ENCODE measurements at regions not wholly inside any gene's neighbourhood (a gene's known extent, or its start where the extent isn't known, plus 50 kb on each side); places are given as distances from the start of the nearest gene placed in this dataset.

DNA sequence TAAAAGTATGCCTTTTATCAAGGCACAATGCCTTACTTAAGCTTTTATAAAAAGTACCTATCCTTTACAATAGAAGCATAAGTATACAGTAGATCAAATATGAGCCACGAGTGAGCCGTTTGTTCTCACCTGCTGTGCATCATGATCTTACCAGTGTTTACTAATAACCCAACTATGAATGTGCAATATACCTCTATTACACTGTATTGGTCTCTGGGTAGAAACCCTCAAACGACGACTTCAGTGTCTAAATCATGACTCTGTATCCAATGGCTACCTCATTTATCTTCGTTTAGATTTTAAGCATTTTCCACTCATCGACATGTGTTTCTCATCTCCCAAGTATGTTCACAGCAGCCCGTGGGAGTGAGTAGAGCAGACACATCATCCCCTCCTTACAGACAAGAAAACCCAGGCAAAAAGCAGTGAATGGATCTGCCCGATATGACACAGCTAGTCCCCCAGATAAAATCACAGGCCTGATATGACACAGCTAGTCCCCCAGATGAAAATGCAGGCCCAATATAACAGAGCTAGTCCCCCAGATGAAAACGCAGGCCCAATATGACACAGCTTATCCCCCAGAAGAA lies 279.8 kb downstream of the TNS1 start:
- DNase-seq (ENCODE audit: low spot score), result peak; percentile 47

DNA sequence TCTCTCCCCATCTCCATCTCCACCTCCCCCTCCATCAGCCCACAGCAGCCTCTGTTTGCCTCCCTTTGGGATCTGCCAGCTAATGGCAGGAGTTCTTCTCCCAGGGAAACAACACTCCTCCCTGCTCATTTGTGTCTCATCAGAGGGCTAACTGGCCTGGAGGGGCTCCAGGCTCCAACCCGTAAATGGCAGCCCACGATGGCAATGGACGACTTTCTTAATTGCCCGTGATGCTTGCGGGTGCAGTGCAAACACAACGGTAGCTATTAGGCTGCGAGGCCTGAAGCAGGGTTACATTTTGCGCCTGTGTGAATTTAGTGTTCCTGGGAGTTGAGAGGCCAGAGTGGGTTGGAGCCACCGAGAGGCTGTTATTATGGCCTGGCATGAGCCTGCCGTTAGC lies 285.1 kb downstream of the TNS1 start:
- no peak for DNase-seq (ENCODE audit: low spot score)

DNA sequence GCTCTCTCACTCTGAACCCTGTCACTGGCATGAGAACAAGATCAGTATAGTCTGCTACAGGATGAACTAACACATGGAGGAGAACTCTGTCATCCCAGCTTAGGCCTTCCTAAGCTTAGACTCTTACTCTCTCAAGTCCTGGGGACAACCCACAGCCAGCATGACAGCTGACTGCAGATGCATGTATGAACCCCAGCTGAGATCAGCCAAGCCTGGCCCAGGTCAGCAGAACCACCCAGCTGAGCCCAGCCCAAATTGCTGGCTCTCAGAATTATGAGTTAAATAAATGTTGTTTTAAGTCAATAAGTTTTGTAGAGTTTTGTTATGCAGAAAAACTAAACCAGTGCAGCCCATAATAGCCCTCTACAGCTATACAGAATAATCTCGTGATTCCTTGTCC lies 287.3 kb downstream of the TNS1 start:
- no peak for DNase-seq (ENCODE audit: low spot score)

DNA sequence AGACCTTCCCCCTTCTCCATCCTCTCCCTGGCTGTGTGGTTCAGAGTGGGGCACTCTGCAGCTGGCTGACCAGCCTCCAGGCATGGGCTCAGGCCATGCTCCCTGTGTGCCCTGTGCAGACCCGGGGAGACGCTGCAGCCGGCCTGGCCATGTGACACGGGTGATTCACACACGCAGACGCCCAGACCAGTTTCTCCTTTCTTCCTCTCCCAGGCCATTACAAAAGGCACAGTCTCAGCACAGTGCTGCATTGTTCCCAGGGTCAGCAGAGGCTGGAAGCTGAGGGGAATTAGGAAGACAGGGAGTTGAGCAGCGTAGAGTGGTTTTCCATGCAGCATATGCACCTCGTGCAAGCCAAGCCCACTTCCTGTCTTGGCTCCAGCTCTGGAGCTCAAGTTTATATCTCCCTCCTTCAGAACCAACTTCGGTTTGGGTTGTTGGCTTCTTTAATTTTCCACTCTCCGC lies 288.5 kb downstream of the TNS1 start:
- DNase-seq (ENCODE audit: low spot score), result peak; percentile 54

DNA sequence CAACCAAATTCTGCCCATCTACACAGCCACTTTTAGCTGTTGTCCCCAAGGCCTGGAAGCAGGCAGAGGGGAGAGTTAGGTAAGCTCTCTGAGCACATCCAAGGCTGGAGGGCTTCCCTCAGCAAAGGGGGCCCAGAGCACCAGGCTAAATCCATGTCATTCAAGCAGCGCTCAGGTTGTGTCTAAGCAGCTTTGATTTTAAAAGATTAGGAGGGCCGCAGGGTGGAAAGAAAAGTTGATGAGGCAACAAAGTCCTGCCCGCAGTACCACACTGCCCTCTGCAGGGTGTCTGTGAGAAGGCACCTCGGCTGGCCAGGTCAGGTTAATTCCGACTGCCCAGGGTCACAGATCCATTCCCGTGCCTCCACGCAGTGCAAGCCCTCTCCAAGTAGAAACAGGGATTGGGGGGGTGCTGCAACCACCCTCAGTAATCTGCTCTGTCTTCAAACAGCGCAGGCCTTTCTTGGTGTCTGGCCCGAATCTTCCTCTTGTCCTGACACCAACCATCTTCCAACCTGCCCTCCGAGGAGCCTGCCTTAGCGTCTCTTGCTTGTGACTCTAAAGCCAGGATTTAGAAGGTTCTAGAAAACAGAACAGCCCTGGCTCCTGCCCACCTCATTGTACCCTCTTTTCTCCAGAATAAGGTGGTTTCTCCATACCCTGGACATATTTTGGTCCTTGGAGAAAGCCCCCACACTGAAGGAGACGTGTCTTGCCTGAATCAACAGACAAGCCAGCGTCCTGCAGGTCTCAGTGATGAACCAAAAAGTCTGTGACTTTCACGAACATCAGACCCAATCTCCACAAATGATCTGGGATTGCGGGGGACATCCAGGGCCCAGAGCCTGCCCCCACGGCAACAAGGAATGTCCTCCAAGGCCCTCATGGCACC lies 289.2 kb downstream of the TNS1 start:
- peak; percentile 78 for DNase-seq (ENCODE audit: low spot score)

DNA sequence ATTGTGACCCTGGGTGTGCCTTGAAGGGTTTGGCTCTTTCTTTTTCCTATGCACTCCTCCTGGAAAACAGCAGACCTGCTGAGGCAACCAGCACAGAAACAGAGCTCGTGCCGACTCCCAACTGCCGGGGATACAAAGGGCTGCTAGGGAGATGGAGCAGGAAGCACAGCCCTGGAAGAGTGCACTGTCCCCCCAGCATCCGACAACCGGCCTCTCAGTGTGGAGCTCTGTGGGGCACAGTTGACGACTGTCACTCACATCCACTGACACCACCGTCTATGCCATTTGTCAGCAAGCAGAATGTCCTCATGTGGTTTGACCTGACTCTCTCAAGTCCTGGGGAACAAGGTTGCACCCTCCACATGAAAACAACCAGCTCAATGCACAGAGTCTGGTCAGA lies 290.4 kb downstream of the TNS1 start:
- DNase-seq (ENCODE audit: low spot score), result no peak

DNA sequence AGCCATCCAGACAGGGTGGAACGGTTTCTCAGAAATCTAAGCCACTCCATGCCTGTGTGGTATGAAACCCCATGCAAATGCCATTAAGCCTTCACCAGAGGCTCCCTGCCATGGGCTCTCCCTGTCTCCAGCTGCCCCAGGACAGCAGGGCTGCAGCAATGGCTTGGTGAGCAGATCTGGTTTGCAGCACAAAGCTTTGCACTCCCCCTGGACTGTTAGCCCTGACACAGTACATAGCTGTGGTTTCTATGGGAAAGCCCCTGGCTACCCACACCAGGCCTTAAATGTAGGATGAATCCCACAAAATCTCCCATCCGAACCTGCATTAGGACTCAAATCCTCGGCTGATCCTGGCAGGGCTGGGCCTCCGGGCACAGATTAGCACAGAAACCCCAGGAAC lies 291.6 kb downstream of the TNS1 start:
- no peak for DNase-seq (ENCODE audit: low spot score)

DNA sequence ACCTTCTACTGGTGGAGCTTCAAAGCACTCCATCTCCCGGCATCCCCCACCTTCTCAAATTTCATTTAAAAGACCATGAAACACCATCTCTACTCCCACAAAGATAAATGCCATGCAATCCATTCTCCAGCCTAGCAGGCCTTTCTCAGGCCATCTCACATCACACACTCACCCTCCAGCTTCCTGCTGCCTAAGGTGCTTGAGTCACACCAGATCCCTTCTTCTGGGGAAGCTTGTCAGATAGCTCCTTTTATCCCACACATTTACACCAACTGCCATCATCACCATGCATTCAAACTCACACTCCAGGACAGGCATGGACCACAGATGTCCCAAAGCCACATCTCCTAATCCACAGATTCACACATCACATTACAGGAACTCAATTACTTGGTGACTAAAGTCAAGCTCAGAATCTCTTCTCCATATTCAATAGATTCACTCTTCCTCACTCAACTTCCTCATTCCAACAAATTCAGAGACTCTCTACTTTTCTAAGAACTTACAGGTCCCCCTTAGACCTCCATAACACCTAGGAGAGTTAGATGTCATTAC lies 292.5 kb downstream of the TNS1 start:
- DNase-seq (ENCODE audit: low spot score), result no peak

DNA sequence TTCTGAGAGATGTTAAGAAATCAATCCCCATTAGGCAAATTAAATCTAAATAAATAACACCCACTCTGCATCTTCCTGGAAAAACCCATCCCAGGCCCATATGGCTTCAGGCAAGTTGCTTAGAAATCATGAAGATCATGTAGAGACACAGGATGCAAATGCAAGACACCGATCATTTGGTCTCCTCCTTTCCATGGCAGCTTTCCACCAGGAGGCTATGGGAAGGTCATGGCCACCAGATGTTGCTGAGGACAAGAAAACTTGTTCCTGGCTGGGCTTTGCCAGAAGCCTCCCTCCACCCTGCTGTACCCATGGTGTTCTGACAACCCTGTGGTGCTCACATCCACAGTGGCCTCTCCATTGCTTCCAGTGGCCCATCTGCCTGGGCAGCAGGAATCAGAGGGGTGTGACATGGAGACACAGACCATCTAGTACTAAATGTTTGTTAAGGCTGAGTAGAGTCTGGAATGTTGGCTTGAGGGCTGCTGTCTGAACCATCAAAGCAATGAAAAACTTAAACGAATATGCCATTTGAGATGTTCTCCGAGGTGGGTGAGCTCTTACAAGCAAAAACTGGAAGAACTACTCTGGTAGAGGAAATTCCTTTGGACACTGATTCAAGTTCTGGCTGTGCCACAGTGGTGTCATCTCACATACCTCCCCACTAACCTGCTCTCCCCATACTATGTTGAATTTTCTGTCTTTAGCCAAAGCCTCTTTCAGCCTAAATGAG lies 293.2 kb downstream of the TNS1 start:
- DNase-seq (ENCODE audit: low spot score), result no peak

DNA sequence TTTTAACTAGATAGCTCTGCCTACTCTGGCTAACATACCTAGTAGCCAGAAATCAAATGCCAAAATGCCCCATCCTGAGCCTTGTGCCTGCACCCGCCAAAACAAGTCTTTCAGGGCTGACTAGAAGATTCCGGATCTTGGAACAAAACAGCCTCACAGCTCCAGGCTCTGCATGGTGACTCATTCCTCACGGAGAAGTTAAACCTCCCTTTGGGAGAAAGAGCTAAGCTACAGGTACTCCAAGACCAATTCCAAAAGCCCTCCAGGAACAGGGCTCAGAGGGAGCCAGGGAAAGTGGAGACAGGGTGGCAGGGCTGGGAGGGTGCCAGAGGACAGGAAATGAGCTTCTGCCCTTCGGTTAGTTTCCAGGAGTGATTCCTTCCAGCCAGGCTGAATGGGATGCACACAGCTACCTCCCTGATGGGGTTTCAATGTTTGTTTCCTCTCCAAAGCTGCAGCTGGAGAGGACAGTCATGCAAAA lies 295.6 kb downstream of the TNS1 start:
- no peak for DNase-seq (ENCODE audit: low spot score)

DNA sequence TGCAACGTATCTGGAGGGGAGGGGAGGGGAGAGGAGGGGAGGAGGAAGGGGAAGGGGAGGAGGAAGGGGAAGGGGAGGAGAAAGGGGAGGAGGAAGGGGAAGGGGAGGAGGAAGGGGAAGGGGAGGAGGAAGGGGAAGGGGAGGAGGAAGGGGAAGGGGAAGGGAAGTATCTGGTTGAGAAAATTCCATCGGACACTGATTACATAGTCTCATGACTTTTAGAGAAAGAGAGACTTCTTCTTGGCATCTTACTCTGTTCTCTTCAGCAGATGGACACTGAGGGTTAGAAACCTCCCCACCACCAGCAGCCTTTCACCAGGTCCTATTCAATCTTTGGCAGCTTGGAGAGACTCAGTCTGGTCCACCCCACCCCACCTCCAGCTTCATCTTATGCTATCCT lies 296.3 kb downstream of the TNS1 start:
- DNase-seq (ENCODE audit: low spot score), result no peak

DNA sequence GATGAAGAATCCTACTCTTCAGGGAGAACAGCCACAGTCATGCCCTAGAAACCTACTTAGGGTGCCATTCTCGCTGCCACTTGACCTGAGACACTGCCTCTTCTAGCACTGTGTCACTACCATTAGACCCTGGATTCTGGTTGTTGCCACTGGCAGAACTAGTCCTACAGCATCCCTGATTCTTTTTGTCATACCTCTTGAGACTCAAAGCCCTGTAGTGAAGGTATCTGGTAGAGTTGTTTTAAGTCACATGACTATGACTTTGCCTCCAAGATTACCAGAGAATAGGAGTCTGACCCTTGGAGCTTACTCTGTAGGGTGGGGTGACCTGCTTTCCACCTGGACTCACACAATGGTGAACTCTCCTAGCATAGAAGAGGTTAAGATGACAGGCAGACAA lies 296.7 kb downstream of the TNS1 start:
- no peak for DNase-seq (ENCODE audit: low spot score)

DNA sequence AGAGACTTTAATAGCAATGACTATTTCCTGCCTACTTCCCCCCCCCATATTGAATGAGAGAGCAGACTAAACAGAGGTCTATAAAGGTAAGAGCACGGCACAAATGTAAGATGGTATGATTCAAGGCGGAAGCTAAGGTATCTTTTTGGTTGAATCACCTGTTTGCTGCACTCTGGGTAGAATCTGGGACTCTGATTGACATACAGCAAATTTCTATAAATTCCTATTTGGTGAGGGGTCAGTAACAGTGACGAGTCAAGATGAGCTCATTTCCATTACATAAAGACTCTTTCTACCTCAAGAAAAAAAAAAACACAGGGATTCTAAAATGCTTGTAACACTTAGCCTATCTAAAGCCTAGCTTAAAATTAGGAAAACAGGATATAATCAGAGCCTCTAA lies 297.3 kb downstream of the TNS1 start:
- no peak for DNase-seq (ENCODE audit: low spot score)

DNA sequence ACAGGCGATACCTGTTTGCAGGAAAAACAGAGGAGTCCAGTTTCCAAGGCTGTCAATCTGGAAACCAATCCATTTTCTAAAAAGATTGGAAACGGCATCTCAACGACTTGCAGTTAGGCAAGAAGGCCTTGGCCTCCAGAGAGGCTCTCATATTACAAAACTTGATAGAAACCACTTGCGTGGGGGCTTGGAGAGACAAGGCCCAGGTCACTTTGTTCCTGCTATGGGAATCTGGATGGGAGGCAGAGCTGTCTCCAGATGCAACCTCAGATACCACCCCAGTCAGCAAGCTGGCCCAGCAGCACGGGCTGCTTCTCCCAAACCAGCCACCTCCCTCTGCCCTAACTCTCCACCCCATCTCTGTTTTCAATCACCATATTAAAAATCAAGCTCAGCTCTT lies 298.8 kb downstream of the TNS1 start:
- no peak for DNase-seq (ENCODE audit: low spot score)

DNA sequence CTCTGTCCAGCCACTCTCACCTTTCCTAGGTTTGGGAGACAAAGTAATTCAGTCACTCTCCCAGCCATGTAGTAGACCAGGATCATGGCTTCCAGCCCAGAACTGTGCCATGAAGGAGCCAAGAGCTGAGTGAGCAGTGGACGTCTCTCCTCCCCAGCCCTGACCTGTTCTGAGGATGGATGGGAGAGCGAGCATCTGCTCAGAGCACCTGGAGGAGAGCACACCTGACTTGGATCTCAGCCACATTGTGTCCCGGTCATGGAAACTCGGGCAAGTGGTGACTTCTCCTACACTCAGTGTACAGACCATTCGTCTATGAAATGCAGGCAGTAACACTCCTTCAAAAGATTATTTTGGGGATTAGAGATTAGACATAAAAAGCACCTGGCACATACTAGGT lies 299.7 kb downstream of the TNS1 start:
- no peak for DNase-seq (ENCODE audit: low spot score)

DNA sequence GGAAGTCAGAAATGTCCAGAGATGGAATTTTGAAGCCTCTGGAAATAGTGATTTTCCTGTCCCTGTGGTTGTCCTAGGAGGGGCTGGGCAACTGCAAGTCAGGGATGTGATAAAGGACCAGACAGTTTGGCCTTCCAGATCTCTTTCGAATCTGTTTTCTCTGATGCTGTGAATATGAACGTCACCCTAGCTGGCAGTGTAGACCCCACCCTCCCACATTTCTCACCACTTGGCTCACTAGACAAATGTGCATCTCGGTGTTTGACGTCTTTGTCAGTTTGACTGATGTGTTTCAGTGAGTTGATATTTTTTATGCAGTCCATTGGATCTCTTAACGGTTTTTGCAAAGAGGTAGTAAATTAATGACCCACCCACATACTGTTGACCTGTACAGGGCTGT lies 301.2 kb downstream of the TNS1 start:
- DNase-seq (ENCODE audit: low spot score), result no peak

DNA sequence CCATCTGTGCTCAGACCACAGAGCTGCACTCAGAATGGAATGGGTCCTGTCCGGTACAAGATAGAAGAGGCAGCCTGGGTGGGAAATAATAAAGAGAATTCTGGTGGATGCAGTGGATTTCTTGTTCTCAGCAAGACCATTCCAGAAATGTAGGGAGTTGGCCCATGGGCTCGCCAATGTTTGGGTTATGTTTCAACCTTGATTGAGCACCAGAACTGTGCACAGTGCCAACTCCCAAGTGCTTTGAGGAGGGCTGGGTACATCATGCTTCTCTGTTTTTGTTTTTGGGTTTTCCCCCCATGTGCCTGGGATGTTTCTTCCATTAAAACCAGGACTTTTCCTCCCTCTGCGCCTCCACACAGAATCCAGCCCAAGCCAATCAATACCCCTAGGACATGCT lies 304.1 kb downstream of the TNS1 start:
- DNase-seq (ENCODE audit: low spot score), result no peak

DNA sequence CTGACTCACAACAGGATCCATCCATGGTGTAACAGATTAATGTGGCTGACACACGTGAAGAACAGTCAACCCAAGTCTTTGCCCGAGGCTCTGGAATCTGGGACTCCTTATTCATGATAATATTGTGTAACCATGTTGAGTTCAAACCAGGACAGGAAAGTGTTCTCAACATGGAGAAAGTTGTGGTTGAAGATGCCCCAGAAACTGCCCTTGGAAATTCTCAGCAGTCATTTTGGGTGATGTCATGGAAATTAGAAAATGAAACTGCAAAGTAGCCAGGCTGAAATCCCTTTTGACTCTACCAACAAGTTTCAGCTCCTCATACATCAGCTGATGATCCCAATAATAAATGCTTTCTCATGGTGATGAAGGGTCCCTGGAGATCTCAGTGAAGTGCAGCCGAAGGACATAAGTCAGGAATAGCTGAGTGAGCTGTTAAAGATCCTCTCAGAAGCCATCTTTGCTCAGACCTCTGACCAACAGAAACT lies 307.7 kb downstream of the TNS1 start:
- DNase-seq (ENCODE audit: low spot score), result peak; percentile 78

DNA sequence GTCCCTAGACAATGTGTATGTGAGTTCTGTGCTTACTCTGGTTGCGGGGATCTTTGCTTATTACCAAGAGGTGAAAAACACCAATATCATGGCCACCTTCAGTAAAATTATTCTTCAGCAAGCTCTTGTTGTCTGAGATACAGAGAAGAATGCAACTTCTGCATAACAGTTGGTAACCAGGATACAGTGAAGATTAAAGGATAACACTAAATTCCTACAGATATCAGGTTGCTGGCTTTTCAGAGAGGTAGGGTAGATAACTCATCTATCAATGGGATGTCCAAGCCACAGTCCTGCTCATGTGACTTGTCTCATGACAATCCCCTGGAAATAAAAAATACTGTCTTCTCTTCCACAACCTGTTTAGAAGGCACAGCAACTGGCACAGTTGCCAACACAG lies 308.5 kb downstream of the TNS1 start:
- no peak for DNase-seq (ENCODE audit: low spot score)

DNA sequence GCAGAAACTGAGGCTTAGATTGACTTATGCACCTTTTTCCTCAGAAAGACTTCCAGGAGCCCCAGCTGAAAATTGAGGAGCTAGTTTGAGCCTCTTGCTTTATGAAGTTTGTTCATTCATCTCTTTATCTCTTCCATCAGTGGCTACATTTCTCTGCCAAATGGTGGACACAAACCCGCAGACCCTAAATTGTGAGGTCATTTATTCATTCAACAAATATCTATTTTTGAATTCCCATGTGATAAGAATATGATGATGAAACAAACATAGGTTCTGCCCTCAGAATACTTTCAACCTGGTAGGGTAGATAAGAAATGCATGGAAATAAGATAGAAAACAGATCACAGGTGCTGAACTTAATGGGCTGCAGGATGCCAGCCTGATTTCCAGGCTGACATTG lies 309.4 kb downstream of the TNS1 start:
- DNase-seq (ENCODE audit: low spot score), result no peak

DNA sequence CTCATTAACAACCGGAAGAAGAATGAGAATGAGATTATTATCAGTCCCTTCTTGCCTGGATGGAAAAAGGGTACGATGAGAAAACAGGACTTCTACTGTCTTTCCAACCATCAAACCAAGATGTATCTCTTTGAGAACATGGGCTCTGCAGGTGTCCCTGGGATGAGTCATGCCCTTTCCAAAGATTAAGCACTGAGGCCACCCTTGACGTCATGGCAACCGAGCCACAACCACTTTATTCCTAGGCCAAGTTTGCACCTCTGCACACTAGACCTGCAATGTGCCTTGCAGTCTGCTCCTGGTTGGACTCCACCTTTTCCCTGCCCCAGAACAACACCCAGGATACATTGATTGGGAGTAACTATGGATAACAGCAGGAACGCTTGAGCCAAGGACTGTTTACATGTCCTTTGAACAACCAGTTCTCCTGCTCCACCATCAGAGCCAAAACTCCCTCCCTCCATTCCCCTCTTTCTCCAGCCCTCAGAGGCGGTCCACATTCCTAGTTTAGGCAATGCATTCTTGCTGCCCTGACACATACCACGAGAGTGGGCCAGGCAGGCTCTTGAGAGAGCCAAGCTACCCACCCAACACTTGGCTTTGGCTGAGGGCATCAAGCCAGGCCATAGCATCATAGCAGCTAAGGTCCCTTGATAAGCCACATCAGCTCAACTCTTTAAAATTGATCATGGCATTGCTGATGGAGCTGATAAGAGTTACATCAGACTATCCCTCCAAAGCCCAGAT lies 310.7 kb downstream of the TNS1 start:
- peak; percentile 41 for DNase-seq (ENCODE audit: low spot score)

DNA sequence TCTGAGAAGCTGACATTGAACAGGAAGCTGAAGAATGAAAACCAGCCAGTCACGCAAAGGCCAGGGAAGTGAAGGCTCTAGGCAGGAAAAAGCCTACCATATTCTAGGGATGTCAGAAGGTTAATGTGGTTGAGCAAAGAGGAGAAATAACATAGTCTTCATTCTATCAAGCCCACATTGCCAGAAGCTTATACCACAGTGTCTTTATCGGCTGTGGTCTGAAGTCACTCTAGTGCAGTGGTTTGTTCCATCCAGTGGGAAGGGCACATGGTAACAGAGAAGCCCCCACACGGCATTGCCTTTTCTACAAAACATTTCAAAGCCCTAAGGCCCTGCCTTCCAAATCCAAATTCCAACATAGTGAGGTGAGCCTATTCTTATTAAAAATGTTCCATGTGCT lies 311.3 kb downstream of the TNS1 start:
- DNase-seq (ENCODE audit: low spot score), result no peak

All from AG08396 (cell line).